Neural cell (in vitro differentiated cells): ENCODE measurements at regions not wholly inside any gene's neighbourhood (a gene's known extent, or its start where the extent isn't known, plus 50 kb on each side); places are given as distances from the start of the nearest gene placed in this dataset.

Source experiments
- CTCF ChIP-seq: fragments of 450-650 bp; IDR thresholded peaks from 2 replicates; pipeline ENCODE4 v1.5.1; 2014; ENCODE audit warnings: antibody characterized with exemption, mild to moderate bottlenecking, moderate library complexity; ENCODE audit not compliant: poor library complexity, severe bottlenecking
- EP300 ChIP-seq: fragments of 450-650 bp; conservative IDR thresholded peaks from 2 replicates; pipeline ENCODE4 v1.6.1; 2014; ENCODE audit warnings: antibody characterized with exemption, mild to moderate bottlenecking, moderate library complexity; ENCODE audit not compliant: poor library complexity, severe bottlenecking
- EZH2 ChIP-seq: fragments of 200-600, 300-800 bp; shearing (Covaris generic), sonication (generic); IDR thresholded peaks from 2 replicates; pipeline ENCODE4 v1.6.1; 2014; ENCODE audit warnings: antibody characterized with exemption, low read length, borderline replicate concordance, mild to moderate bottlenecking; ENCODE audit not compliant: insufficient read depth, poor library complexity, severe bottlenecking
- MXI1 ChIP-seq: fragments of 450-650 bp; conservative IDR thresholded peaks from 2 replicates; pipeline ENCODE4 v1.6.1; 2014; ENCODE audit warnings: antibody characterized with exemption, mild to moderate bottlenecking; ENCODE audit not compliant: poor library complexity, severe bottlenecking
- POLR2AphosphoS5 ChIP-seq: IDR thresholded peaks from 2 replicates; pipeline ENCODE4 v1.6.1; 2012
- RAD21 ChIP-seq: fragments of 450-650 bp; conservative IDR thresholded peaks from 2 replicates; pipeline ENCODE4 v1.6.1; 2014; ENCODE audit warnings: antibody characterized with exemption, mild to moderate bottlenecking, moderate library complexity
- SMC3 ChIP-seq: fragments of 450-650 bp; conservative IDR thresholded peaks from 2 replicates; pipeline ENCODE4 v1.6.1; 2014; ENCODE audit warnings: antibody characterized with exemption, mild to moderate bottlenecking, moderate library complexity; ENCODE audit not compliant: poor library complexity
- TAF1 ChIP-seq: IDR thresholded peaks from 2 replicates; pipeline ENCODE4 v1.6.1; 2012; ENCODE audit warnings: low read depth

- no peak for TF ChIP-seq POLR2AphosphoS5
- TF ChIP-seq CTCF = no peak
- TF ChIP-seq EP300 = no peak
- TF ChIP-seq EZH2 = no peak
- no peak for TF ChIP-seq RAD21
- no peak for TF ChIP-seq TAF1
- TF ChIP-seq SMC3 = no peak
- TF ChIP-seq MXI1 = no peak
Measured at GRCh38 chr14:49960453-49960852, 67.6 kb downstream of the ARF6 start.
